IPS-18c (cell line): ENCODE measurements at regions not wholly inside any gene's neighbourhood (a gene's known extent, or its start where the extent isn't known, plus 50 kb on each side); places are given as distances from the start of the nearest gene placed in this dataset.
A peak's percentile ranks its signal among the peaks of the same experiment; 100 is the strongest.
"Not testable (repeated sequence)": the region's sequence is repeated elsewhere in the genome, so short reads cannot be mapped to it uniquely, and the experiment has no call there.

Source experiments
- H3K4me3 ChIP-seq: 2 replicates; pipeline ENCODE4 v1.7.0; 2013; ENCODE audit warnings: low read depth, mild to moderate bottlenecking, low read length, moderate library complexity; ENCODE audit not compliant: insufficient read depth
- H3K9me3 ChIP-seq: one replicate; pipeline ENCODE4 v1.6.1; 2013; ENCODE audit warnings: mild to moderate bottlenecking, low read length, moderate library complexity; ENCODE audit not compliant: control insufficient read depth, insufficient read depth

DNA sequence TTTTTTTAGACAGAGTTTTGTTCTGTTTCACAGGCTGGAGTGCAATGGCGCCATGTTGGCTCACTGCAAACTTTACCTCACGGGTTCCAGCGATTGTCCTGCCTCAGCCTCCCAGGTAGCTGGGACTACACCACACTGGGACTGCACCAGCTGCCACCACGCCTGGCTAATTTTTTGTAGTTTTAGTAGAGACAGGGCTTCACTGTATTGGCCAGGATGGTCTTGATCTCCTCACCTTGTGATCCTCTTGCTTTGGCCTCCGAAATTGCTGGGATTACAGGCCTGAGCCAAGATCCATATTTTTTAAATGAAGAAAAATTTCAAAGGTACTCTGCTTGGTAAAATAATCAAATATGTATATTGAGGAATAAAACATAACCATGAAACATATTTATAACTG, 195.8 kb upstream of the TPTE start:
- H3K9me3 ChIP-seq = peaks cover 43% of the 10 kb centered on the region

GRCh38 chr21:10326146-10326545, 195.2 kb upstream of the TPTE start:
- not testable (repeated sequence) for H3K4me3 ChIP-seq
- H3K9me3 ChIP-seq = peaks cover 49% of the 10 kb centered on the region

More for the DNA sequence above, 195.8 kb upstream of the TPTE start:
- not testable (repeated sequence) for H3K4me3 ChIP-seq

DNA sequence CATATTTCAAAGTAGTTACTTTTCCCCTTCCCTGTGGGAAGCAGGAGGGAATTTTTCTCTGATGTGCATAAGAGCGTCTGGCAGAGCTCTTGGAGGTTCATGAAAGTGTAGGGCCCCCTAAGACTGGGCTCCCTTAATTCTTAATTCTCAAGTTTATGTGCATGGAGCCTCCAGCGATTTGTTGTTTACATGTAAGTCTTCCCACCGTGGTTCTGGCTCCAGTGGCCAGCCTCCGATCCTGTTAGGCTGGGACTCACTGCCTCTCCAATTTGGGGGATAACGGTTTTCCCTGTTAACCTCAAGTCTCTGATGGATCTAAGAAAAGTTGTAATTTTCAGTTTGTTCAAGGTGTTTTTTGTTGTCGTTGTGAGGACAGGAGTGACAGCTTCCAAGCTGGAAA, 192.7 kb upstream of the TPTE start:
- H3K9me3 ChIP-seq = peaks cover 57% of the 10 kb centered on the region

DNA sequence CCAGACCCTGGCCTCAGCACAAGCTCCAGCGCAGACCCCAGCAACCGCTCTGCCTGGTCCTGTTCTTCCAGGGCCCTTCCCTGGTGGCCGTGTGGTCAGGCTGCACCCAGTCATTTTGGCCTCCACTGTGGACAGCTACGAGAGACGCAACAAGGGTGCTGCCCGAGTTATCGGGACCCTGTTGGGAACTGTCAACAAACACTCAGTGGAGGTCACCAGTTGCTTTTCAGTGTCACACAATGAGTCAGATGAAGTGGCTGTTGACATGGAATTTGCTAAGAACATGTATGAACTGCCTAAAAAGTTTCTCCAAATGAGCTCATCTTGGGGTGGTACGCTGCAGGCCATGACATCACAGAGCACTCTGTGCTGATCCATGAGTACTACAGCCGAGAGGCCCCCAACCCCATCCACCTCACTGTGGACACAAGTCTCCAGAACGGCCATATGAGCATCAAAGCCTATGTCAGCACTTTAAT, 190.7 kb upstream of the TPTE start:
- H3K9me3 ChIP-seq = peaks cover 51% of the 10 kb centered on the region
- peak overlapping the region; percentile 5; the same call in 1 of the 2 replicates for H3K4me3 ChIP-seq

More for the DNA sequence above, 192.7 kb upstream of the TPTE start:
- H3K4me3 ChIP-seq = not testable (repeated sequence)

- peaks cover 49% of the 10 kb centered on the region for H3K9me3 ChIP-seq
- not testable (repeated sequence) for H3K4me3 ChIP-seq
Measured at GRCh38 chr21:10331134-10331533, 190.2 kb upstream of the TPTE start.

DNA sequence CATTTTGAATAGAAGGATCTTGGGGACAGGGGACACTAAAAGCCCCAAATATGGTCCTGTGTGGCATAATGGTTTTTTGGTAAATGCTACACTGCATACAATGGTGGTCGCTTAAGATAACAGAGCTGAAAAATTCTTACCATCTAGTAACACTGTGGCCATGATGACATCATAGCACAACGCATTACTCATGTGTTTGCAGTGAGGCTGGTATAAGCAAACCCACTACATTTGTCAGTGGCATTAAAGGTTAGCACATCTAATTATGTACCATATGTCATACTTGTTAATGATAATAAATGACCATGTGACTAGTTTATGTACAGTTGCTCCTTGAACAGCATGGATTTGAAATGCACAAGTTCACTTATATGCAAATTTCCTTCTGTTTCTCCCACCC, 188.4 kb upstream of the TPTE start:
- peaks cover 45% of the 10 kb centered on the region for H3K9me3 ChIP-seq

GRCh38 chr21:10334391-10334790, 187.0 kb upstream of the TPTE start:
- H3K9me3 ChIP-seq = peaks cover 35% of the 10 kb centered on the region
- H3K4me3 ChIP-seq = not testable (repeated sequence)

More for the DNA sequence above, 188.4 kb upstream of the TPTE start:
- not testable (repeated sequence) for H3K4me3 ChIP-seq

DNA sequence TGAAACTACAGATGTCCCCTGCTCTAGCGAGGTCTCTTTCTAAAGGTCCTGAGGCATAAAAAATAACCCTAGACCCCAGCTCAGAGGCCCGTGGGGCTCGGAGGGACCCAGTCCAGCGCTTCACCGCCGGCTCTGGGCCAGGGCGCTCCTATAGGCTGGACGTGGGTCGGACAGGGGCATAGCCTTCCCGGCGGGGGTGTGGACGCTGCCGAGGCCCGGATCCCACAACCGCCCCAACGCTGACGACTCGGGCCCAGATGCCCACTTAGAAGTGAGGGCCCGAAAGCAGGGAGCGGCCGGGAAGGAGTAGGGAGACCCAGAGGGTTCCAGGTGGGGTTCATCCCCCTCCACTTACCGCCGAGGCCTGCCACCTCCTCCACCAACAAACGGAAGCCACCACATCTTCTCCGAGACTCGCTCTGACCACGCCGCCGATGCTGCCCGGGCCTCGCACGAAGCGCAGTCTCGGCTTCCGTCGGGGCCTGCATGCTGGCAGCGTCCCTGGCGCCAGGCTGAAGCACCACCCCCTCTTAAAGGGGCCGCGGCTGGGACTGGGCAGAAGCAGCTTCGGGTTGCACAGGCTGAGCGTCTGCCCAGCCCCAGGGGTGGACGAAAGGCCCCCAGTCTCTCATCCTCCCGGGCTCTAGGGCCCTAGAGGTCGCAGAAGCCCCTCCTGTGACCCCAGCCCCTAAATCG, 179.0 kb upstream of the TPTE start:
- not testable (repeated sequence) for H3K4me3 ChIP-seq
- peaks cover 41% of the 10 kb centered on the region for H3K9me3 ChIP-seq

GRCh38 chr21:10343146-10343935, 178.0 kb upstream of the TPTE start:
- H3K4me3 ChIP-seq = not testable (repeated sequence)
- H3K9me3 ChIP-seq = peaks cover 42% of the 10 kb centered on the region

GRCh38 chr21:10344266-10344665, 177.1 kb upstream of the TPTE start:
- peaks cover 42% of the 10 kb centered on the region for H3K9me3 ChIP-seq
- H3K4me3 ChIP-seq = not testable (repeated sequence)

GRCh38 chr21:10345178-10345612, 176.2 kb upstream of the TPTE start:
- Histone ChIP-seq H3K4me3 (peak overlapping the region; percentile 5; the same call in 1 of the 2 replicates), H3K9me3 (peaks cover 42% of the 10 kb centered on the region)

GRCh38 chr21:10346249-10346648, 175.1 kb upstream of the TPTE start:
- H3K9me3 ChIP-seq = peaks cover 42% of the 10 kb centered on the region
- H3K4me3 ChIP-seq = not testable (repeated sequence)

- H3K4me3 ChIP-seq = not testable (repeated sequence)
- peaks cover 44% of the 10 kb centered on the region for H3K9me3 ChIP-seq
Measured at GRCh38 chr21:10346933-10347615, 174.3 kb upstream of the TPTE start.

GRCh38 chr21:10347675-10348074, 173.7 kb upstream of the TPTE start:
- H3K9me3 ChIP-seq = peaks cover 40% of the 10 kb centered on the region
- not testable (repeated sequence) for H3K4me3 ChIP-seq

GRCh38 chr21:10348150-10348549, 173.2 kb upstream of the TPTE start:
- not testable (repeated sequence) for H3K4me3 ChIP-seq
- H3K9me3 ChIP-seq = peaks cover 38% of the 10 kb centered on the region

- not testable (repeated sequence) for H3K4me3 ChIP-seq
- peaks cover 10% of the 10 kb centered on the region for H3K9me3 ChIP-seq
Measured at GRCh38 chr21:10354851-10355578, 166.4 kb upstream of the TPTE start.

- not testable (repeated sequence) for H3K4me3 ChIP-seq, H3K9me3 ChIP-seq
Measured at GRCh38 chr21:10359120-10359519, 162.3 kb upstream of the TPTE start.
